ENCODE measurements at regions not wholly inside any gene's neighbourhood (a gene's known extent, or its start where the extent isn't known, plus 50 kb on each side); places are given as distances from the start of the nearest gene placed in this dataset.

DNA sequence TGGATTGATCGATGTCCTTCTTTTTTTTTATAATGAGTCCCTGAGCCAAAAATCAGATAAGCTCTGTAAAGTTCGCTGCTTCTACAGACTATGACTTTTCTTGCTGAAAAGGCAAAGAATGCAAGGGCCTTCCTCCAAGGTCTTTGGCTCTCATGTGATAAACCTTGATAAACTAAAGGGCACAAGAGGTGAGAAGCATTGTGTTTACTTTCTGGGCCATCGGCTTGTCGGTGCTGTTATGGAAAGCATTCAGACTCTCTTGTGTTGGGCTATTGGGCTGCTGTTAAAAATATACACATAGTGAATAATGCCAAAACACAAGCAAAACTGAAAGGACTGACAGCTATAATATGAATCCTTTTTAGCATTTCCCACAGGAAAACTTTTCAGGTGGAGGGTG is 472.4 kb upstream of the SPHKAP start:
- H3K27ac ChIP-seq (ENCODE audit: low read length) = peak overlapping the region; percentile 100; the same call in 1 of the 2 replicates
- no peak overlapping the region for H3K4me3 ChIP-seq (ENCODE audit: low read length)
- H3K36me3 ChIP-seq (ENCODE audit: insufficient read depth, low read length) = no peaks in the 10 kb centered on the region

DNA sequence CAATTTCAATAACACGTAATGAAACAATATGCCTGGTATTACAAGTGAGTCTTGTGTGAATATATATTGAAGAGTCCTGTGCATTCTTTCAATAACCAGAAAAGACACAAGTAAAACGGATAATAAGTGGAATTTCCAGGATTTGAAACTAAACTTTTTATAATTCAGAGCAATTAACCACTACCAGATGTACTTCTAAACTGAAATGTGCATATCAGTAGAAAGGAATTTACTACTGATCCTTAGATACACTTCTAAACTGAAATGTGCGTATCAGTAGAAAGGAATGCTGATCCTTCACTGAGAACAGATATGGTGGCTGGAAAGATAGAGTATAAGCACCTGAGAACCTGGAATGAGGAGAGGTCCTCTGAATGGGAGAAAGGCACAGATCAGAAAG is 470.9 kb upstream of the SPHKAP start:
- Histone ChIP-seq H3K4me2 (ENCODE audit: low read depth, low read length, poor library complexity, severe bottlenecking) (no peak overlapping the region), H3K27ac (ENCODE audit: low read length) (peak overlapping the region; percentile 100; the same call in 1 of the 2 replicates), H3K27me3 (ENCODE audit: low read length) (no peaks in the 10 kb centered on the region), H3K36me3 (ENCODE audit: insufficient read depth, low read length) (no peaks in the 10 kb centered on the region), H3K4me1 (ENCODE audit: low read length) (peaks cover 80% of the 10 kb centered on the region), H4K20me1 (ENCODE audit: insufficient read depth, low read depth, low read length) (no peaks in the 10 kb centered on the region), H3K9ac (ENCODE audit: low read length) (no peak overlapping the region), H3K4me3 (ENCODE audit: low read length) (no peak overlapping the region), H3K9me2 (replicated peaks; ENCODE audit: insufficient read depth, low read length) (no peaks in the 10 kb centered on the region), H2AFZ (ENCODE audit: low read length) (no peak overlapping the region), H3K79me2 (ENCODE audit: low read length) (no peaks in the 10 kb centered on the region), H3K9me3 (ENCODE audit: low read length) (no peaks in the 10 kb centered on the region)
- DNase-seq = no peak

More for the DNA sequence above, 472.4 kb upstream of the SPHKAP start:
- no peak for DNase-seq
- Histone ChIP-seq H3K79me2 (ENCODE audit: low read length) (no peaks in the 10 kb centered on the region), H2AFZ (ENCODE audit: low read length) (0 out of 2 replicates have a peak overlapping the region, but pooled peaks have one; percentile 19), H3K9me2 (replicated peaks; ENCODE audit: insufficient read depth, low read length) (no peaks in the 10 kb centered on the region), H3K4me2 (ENCODE audit: low read depth, low read length, poor library complexity, severe bottlenecking) (no peak overlapping the region), H4K20me1 (ENCODE audit: insufficient read depth, low read depth, low read length) (no peaks in the 10 kb centered on the region), H3K9me3 (ENCODE audit: low read length) (no peaks in the 10 kb centered on the region), H3K4me1 (ENCODE audit: low read length) (peaks cover 69% of the 10 kb centered on the region), H3K27me3 (ENCODE audit: low read length) (no peaks in the 10 kb centered on the region), H3K9ac (ENCODE audit: low read length) (no peak overlapping the region)

DNA sequence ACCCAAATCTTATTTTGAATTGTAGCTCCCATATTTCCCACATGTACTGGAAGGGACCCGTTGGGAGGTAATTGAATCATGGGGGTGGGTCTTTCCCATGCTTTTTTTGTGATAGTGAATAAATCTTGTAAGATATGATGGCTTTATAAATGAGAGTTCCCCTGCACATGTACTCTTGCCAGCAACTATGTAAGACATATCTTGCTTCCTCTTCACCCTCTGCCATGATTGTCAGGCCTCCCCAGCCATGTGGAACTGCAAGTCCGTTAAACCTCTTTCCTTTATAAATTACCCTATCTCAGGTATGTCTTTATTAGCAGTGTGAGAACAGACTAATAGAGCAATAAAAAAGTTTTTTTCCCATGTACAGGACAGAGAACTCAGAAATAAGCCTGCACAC is 468.4 kb upstream of the SPHKAP start:
- no peak overlapping the region for H3K4me3 ChIP-seq (ENCODE audit: low read length)
- no peak overlapping the region for H2AFZ ChIP-seq (ENCODE audit: low read length)
- H3K27me3 ChIP-seq (ENCODE audit: low read length) = no peaks in the 10 kb centered on the region
- peaks cover 81% of the 10 kb centered on the region for H3K4me1 ChIP-seq (ENCODE audit: low read length)
- peak; percentile 72 for DNase-seq
- H3K79me2 ChIP-seq (ENCODE audit: low read length) = no peaks in the 10 kb centered on the region
- no peaks in the 10 kb centered on the region for H3K9me2 ChIP-seq (replicated peaks; ENCODE audit: insufficient read depth, low read length)
- peak overlapping the region; percentile 47 for H3K9ac ChIP-seq (ENCODE audit: low read length)
- no peaks in the 10 kb centered on the region for H3K9me3 ChIP-seq (ENCODE audit: low read length)
- peak overlapping the region; percentile 70 for H3K4me2 ChIP-seq (ENCODE audit: low read depth, low read length, poor library complexity, severe bottlenecking)
- no peaks in the 10 kb centered on the region for H3K36me3 ChIP-seq (ENCODE audit: insufficient read depth, low read length)
- no peaks in the 10 kb centered on the region for H4K20me1 ChIP-seq (ENCODE audit: insufficient read depth, low read depth, low read length)
- H3K27ac ChIP-seq (ENCODE audit: low read length) = peak overlapping the region; percentile 100

DNA sequence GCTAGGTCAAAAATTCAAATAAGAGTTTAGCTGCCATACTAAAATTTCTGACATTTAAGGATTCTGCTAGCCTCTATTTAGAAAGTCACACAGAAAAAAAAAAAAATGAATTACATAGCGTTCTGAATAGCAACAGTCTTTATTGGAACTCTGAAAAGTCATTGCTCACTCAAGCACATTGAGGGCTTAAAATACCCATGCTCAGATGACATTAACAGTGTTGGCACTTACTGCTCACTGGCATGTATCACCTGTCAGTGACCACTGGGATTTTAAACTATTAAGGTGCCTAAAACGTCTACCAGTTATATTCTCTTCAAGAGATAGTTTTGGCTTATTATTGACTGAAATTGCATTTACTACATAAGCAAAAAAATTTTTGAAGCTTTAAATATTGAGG is 468.0 kb upstream of the SPHKAP start:
- Histone ChIP-seq H4K20me1 (ENCODE audit: insufficient read depth, low read depth, low read length) (no peaks in the 10 kb centered on the region), H3K27ac (ENCODE audit: low read length) (peak overlapping the region; percentile 100), H3K4me2 (ENCODE audit: low read depth, low read length, poor library complexity, severe bottlenecking) (peak overlapping the region; percentile 70), H3K9me3 (ENCODE audit: low read length) (no peaks in the 10 kb centered on the region), H3K36me3 (ENCODE audit: insufficient read depth, low read length) (no peaks in the 10 kb centered on the region), H3K9me2 (replicated peaks; ENCODE audit: insufficient read depth, low read length) (no peaks in the 10 kb centered on the region), H3K79me2 (ENCODE audit: low read length) (no peaks in the 10 kb centered on the region), H2AFZ (ENCODE audit: low read length) (no peak overlapping the region), H3K4me1 (ENCODE audit: low read length) (peaks cover 80% of the 10 kb centered on the region), H3K27me3 (ENCODE audit: low read length) (no peaks in the 10 kb centered on the region), H3K9ac (ENCODE audit: low read length) (peak overlapping the region; percentile 66), H3K4me3 (ENCODE audit: low read length) (peak overlapping the region; percentile 44; the same call in 1 of the 2 replicates)
- peak; percentile 88 for DNase-seq

DNA sequence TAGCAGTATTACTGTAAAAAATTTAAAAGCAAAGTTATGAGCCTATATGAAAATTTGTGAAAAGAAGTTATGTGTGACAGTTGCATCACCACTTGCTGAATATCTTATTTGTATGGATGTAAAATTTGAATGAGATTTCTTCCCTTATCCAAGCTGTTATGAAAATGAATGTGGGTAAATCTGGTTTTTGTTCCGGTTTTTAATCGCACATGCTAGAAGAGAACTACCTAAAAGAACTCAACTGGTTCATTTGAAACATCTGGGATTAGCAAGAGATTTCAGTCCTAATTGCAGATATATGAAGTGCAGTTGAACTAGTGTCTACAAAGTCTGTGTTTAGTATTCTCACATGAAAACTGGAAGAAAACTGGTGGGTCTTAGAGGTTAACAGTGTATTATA is 467.1 kb upstream of the SPHKAP start:
- no peaks in the 10 kb centered on the region for H3K79me2 ChIP-seq (ENCODE audit: low read length)
- peaks cover 77% of the 10 kb centered on the region for H3K4me1 ChIP-seq (ENCODE audit: low read length)
- no peaks in the 10 kb centered on the region for H3K27me3 ChIP-seq (ENCODE audit: low read length)
- DNase-seq = peak; percentile 91
- no peaks in the 10 kb centered on the region for H3K9me2 ChIP-seq (replicated peaks; ENCODE audit: insufficient read depth, low read length)
- peak overlapping the region; percentile 44 for H3K4me3 ChIP-seq (ENCODE audit: low read length)
- H3K4me2 ChIP-seq (ENCODE audit: low read depth, low read length, poor library complexity, severe bottlenecking) = peak overlapping the region; percentile 70
- peak overlapping the region; percentile 100 for H3K27ac ChIP-seq (ENCODE audit: low read length)
- H3K9me3 ChIP-seq (ENCODE audit: low read length) = no peaks in the 10 kb centered on the region
- peak overlapping the region; percentile 66 for H3K9ac ChIP-seq (ENCODE audit: low read length)
- H2AFZ ChIP-seq (ENCODE audit: low read length) = no peak overlapping the region
- no peaks in the 10 kb centered on the region for H3K36me3 ChIP-seq (ENCODE audit: insufficient read depth, low read length)
- no peaks in the 10 kb centered on the region for H4K20me1 ChIP-seq (ENCODE audit: insufficient read depth, low read depth, low read length)

DNA sequence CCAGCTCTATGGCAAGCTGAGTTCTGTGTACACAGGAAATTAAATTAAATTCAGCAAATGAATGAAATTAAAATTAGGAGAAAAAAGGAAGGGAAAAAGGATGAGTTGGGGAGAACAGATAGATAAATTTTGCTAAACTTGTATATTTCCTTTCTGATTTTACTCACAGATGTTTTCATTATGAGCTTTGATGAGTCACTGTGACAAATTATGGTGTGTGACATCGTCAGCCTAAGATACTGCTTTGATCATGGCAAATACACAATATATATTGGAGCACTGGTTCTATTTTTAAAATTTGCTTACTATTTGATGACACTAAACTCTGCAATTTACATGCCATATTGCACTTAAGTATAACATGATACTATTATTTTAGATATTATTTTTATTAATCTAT is 464.6 kb upstream of the SPHKAP start:
- Histone ChIP-seq H3K36me3 (ENCODE audit: insufficient read depth, low read length) (no peaks in the 10 kb centered on the region), H4K20me1 (ENCODE audit: insufficient read depth, low read depth, low read length) (no peaks in the 10 kb centered on the region), H3K27ac (ENCODE audit: low read length) (peak overlapping the region; percentile 100), H3K4me3 (ENCODE audit: low read length) (no peak overlapping the region), H3K9me2 (replicated peaks; ENCODE audit: insufficient read depth, low read length) (no peaks in the 10 kb centered on the region), H3K9me3 (ENCODE audit: low read length) (no peaks in the 10 kb centered on the region), H3K9ac (ENCODE audit: low read length) (0 out of 2 replicates have a peak overlapping the region, but pooled peaks have one; percentile 20), H3K27me3 (ENCODE audit: low read length) (no peaks in the 10 kb centered on the region), H3K79me2 (ENCODE audit: low read length) (no peaks in the 10 kb centered on the region), H3K4me2 (ENCODE audit: low read depth, low read length, poor library complexity, severe bottlenecking) (peak overlapping the region; percentile 49), H3K4me1 (ENCODE audit: low read length) (peaks cover 73% of the 10 kb centered on the region), H2AFZ (ENCODE audit: low read length) (no peak overlapping the region)
- peak; percentile 51 for DNase-seq

DNA sequence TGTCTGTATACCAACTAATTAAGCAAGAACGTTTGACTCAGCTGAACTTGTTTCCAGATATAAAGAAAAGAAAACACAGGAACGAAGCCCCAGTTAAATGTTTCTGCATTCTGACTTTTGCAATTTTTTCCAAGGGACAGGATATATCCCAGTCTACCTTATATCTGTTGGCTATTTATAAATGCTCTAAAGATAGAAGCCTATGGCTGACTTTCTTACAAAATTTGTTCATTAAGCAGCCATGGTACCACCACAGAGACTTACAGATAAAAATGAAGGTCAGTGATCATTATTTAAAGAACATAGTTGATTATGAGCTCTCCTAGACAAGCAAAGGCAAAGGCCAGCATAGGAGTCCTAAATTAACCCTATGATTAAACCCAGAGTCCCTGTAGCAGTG is 462.7 kb upstream of the SPHKAP start:
- H3K4me2 ChIP-seq (ENCODE audit: low read depth, low read length, poor library complexity, severe bottlenecking) = no peak overlapping the region
- peak overlapping the region; percentile 100 for H3K27ac ChIP-seq (ENCODE audit: low read length)
- no peaks in the 10 kb centered on the region for H4K20me1 ChIP-seq (ENCODE audit: insufficient read depth, low read depth, low read length)
- H2AFZ ChIP-seq (ENCODE audit: low read length) = no peak overlapping the region
- no peak overlapping the region for H3K9ac ChIP-seq (ENCODE audit: low read length)
- no peaks in the 10 kb centered on the region for H3K9me2 ChIP-seq (replicated peaks; ENCODE audit: insufficient read depth, low read length)
- H3K79me2 ChIP-seq (ENCODE audit: low read length) = no peaks in the 10 kb centered on the region
- H3K27me3 ChIP-seq (ENCODE audit: low read length) = no peaks in the 10 kb centered on the region
- DNase-seq = no peak
- H3K9me3 ChIP-seq (ENCODE audit: low read length) = no peaks in the 10 kb centered on the region
- H3K36me3 ChIP-seq (ENCODE audit: insufficient read depth, low read length) = no peaks in the 10 kb centered on the region
- no peak overlapping the region for H3K4me3 ChIP-seq (ENCODE audit: low read length)
- H3K4me1 ChIP-seq (ENCODE audit: low read length) = peaks cover 68% of the 10 kb centered on the region

DNA sequence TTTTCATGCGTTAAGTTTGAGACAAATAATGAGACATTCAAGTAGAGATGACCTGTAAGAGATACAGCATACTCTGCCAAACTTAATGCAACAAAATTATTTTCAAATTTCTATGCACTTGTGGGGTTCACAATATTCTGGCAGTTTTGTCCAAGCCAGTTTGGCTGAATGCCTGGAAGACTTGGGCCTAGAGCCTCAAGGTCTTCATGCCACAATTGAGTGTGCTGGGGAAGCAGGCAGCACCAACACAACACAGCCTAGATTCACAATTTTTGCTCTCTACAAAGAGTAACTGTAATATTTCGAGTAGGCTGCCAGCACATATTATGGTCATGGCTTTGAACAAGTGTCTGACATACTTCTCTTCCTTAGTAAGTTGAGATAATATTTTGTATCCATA is 461.4 kb upstream of the SPHKAP start:
- H4K20me1 ChIP-seq (ENCODE audit: insufficient read depth, low read depth, low read length) = no peaks in the 10 kb centered on the region
- no peaks in the 10 kb centered on the region for H3K9me2 ChIP-seq (replicated peaks; ENCODE audit: insufficient read depth, low read length)
- no peaks in the 10 kb centered on the region for H3K36me3 ChIP-seq (ENCODE audit: insufficient read depth, low read length)
- no peak overlapping the region for H3K27ac ChIP-seq (ENCODE audit: low read length)
- no peak overlapping the region for H3K4me3 ChIP-seq (ENCODE audit: low read length)
- H3K4me2 ChIP-seq (ENCODE audit: low read depth, low read length, poor library complexity, severe bottlenecking) = no peak overlapping the region
- peaks cover 68% of the 10 kb centered on the region for H3K4me1 ChIP-seq (ENCODE audit: low read length)
- DNase-seq = no peak
- no peaks in the 10 kb centered on the region for H3K9me3 ChIP-seq (ENCODE audit: low read length)
- peak overlapping the region; percentile 39 for H2AFZ ChIP-seq (ENCODE audit: low read length)
- no peaks in the 10 kb centered on the region for H3K79me2 ChIP-seq (ENCODE audit: low read length)
- no peak overlapping the region for H3K9ac ChIP-seq (ENCODE audit: low read length)
- H3K27me3 ChIP-seq (ENCODE audit: low read length) = no peaks in the 10 kb centered on the region

DNA sequence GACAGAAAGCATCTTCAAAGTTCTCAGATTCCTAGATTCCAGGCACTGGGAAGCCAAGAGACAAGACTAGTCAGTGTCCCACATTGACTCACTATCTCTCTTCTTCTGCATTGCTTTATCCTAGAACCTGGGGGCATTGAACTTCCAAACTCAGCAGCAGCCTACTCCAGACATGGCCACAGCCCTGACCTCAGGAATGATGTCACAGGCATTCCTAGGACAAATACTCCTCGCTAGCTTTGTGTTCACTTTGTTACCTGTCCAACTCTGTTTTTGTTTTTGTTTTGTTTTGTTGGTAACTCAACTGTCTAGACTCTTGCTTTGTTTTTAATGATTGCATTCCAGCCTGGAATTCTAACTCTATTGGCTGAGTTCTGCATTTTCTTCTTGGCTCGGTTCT is 449.3 kb upstream of the SPHKAP start:
- no peaks in the 10 kb centered on the region for H4K20me1 ChIP-seq (ENCODE audit: insufficient read depth, low read depth, low read length)
- peak overlapping the region; percentile 18; the same call in 1 of the 2 replicates for H2AFZ ChIP-seq (ENCODE audit: low read length)
- H3K4me2 ChIP-seq (ENCODE audit: low read depth, low read length, poor library complexity, severe bottlenecking) = no peak overlapping the region
- H3K27me3 ChIP-seq (ENCODE audit: low read length) = no peaks in the 10 kb centered on the region
- no peak overlapping the region for H3K9ac ChIP-seq (ENCODE audit: low read length)
- H3K27ac ChIP-seq (ENCODE audit: low read length) = no peak overlapping the region
- H3K4me3 ChIP-seq (ENCODE audit: low read length) = no peak overlapping the region
- H3K79me2 ChIP-seq (ENCODE audit: low read length) = no peaks in the 10 kb centered on the region
- no peaks in the 10 kb centered on the region for H3K9me3 ChIP-seq (ENCODE audit: low read length)
- no peak for DNase-seq
- H3K9me2 ChIP-seq (replicated peaks; ENCODE audit: insufficient read depth, low read length) = no peaks in the 10 kb centered on the region
- no peaks in the 10 kb centered on the region for H3K36me3 ChIP-seq (ENCODE audit: insufficient read depth, low read length)
- peaks cover 5% of the 10 kb centered on the region for H3K4me1 ChIP-seq (ENCODE audit: low read length)

Measured in Karpas-422 (cell line).